PC-9 (cell line): ENCODE measurements at regions not wholly inside any gene's neighbourhood (a gene's known extent, or its start where the extent isn't known, plus 50 kb on each side); places are given as distances from the start of the nearest gene placed in this dataset.

Experiments
- BruUV-seq: library from RNA; stranded (reverse); fragments of 400-500 nt; replicated peaks from 2 replicates; lab custom pipeline; 2021; lab: Mats Ljungman, UMichigan
- CTCF ChIA-PET: fragments of 300-600 bp; sonication (Branson Sonifier 250); formaldehyde crosslinking; loops from one replicate; lab custom pipeline; 2022; ENCODE audit warnings: antibody characterized with exemption; lab: Charles Lee
- POLR2A ChIA-PET: fragments of 300-600 bp; sonication (Branson Sonifier 250); formaldehyde crosslinking; loops from one replicate; lab custom pipeline; 2022; ENCODE audit warnings: antibody characterized with exemption; ENCODE audit not compliant: unreplicated experiment; lab: Charles Lee
- DNase-seq, 2 experiments: peaks; one replicate each; pipeline versions ENCODE4 v3.0.0 to v3.0.0-alpha.2; 2015 to 2022; ENCODE audit warnings: mixed read lengths in 1 of 2
- H2AFZ ChIP-seq: fragments of 200-600 bp; sonication (generic); 2 replicates; pipeline ENCODE4 v1.8.1; 2017; ENCODE audit warnings: antibody characterized with exemption
- H3F3A ChIP-seq: fragments of 200-600 bp; sonication (generic); 2 replicates; pipeline ENCODE4 v1.8.1; 2017; ENCODE audit warnings: antibody characterized with exemption, mild to moderate bottlenecking, low read depth; ENCODE audit not compliant: insufficient read depth
- H3K27ac ChIP-seq: fragments of 200-600 bp; sonication (generic); 2 replicates; pipeline ENCODE4 v1.6.1; 2016; ENCODE audit warnings: mixed run types
- H3K27me3 ChIP-seq: fragments of 200-600 bp; sonication (generic); 2 replicates; pipeline ENCODE4 v1.6.1; 2016; ENCODE audit warnings: low read depth, mixed run types; ENCODE audit not compliant: insufficient read depth
- H3K36me3 ChIP-seq: fragments of 200-600 bp; sonication (generic); 2 replicates; pipeline ENCODE4 v1.6.1; 2016; ENCODE audit warnings: low read depth, mixed run types
- H3K4me1 ChIP-seq: fragments of 200-600 bp; sonication (generic); replicated peaks from 2 replicates; pipeline ENCODE4 v1.6.1; 2016; ENCODE audit warnings: mixed run types; ENCODE audit not compliant: insufficient read depth
- H3K4me2 ChIP-seq: fragments of 200-600 bp; sonication (generic); 2 replicates; pipeline ENCODE4 v1.6.1; 2017; ENCODE audit warnings: mixed run types
- H3K4me3 ChIP-seq: fragments of 200-600 bp; sonication (generic); 2 replicates; pipeline ENCODE4 v1.6.1; 2016; ENCODE audit warnings: mixed run types
- H3K79me2 ChIP-seq: fragments of 200-600 bp; sonication (generic); 2 replicates; pipeline ENCODE4 v1.6.1; 2017; ENCODE audit warnings: low read depth, mixed run types
- H3K9me2 ChIP-seq: fragments of 200-600 bp; sonication (generic); 2 replicates; pipeline ENCODE4 v1.8.1; 2017; ENCODE audit warnings: mild to moderate bottlenecking; ENCODE audit not compliant: insufficient read depth
- H3K9me3 ChIP-seq: fragments of 200-600 bp; sonication (generic); 2 replicates; pipeline ENCODE4 v1.8.1; 2016; ENCODE audit warnings: low read depth; ENCODE audit not compliant: insufficient read depth
- H4K20me1 ChIP-seq: fragments of 200-600 bp; sonication (generic); 2 replicates; pipeline ENCODE4 v1.8.1; 2017; ENCODE audit not compliant: insufficient read depth
- CTCF ChIP-seq: fragments of 200-600 bp; sonication (generic); conservative IDR thresholded peaks from 2 replicates; pipeline ENCODE4 v1.6.1; 2017; ENCODE audit warnings: mixed run types, antibody characterized with exemption, mild to moderate bottlenecking, moderate library complexity
- EZH2 ChIP-seq: fragments of 200-600 bp; sonication (generic); IDR thresholded peaks from 2 replicates; pipeline ENCODE4 v1.8.0; 2017; ENCODE audit warnings: antibody characterized with exemption, low read depth
- intact Hi-C: fragments of 100-400 bp; cut with micrococcal nuclease; formaldehyde crosslinking; loops from one replicate; pipeline ENCODE4 v1.10.0; 2022; ENCODE audit not compliant: unreplicated experiment

- H3K27ac ChIP-seq: no peak overlapping the region
Measured at GRCh38 chr9:81874250-81874649, 54.0 kb upstream of the SPATA31D4 start.

GRCh38 chr9:81874931-81875330 is 53.3 kb upstream of the SPATA31D4 start:
- DNase-seq: no peak
- POLR2A ChIA-PET: no interaction called here
- Histone ChIP-seq H3K4me3 (no peak overlapping the region), H3K9me3 (no peaks in the 10 kb centered on the region), H3K4me2 (no peak overlapping the region), H3F3A (no peaks in the 10 kb centered on the region), H3K27ac (no peak overlapping the region), H3K36me3 (no peaks in the 10 kb centered on the region), H3K79me2 (no peaks in the 10 kb centered on the region), H3K9me2 (no peaks in the 10 kb centered on the region), H4K20me1 (no peaks in the 10 kb centered on the region), H3K27me3 (no peaks in the 10 kb centered on the region), H2AFZ (no peak overlapping the region), H3K4me1 (peaks cover 7% of the 10 kb centered on the region; the same call in 1 of the 2 replicates)
- TF ChIP-seq EZH2 (no peak), CTCF (no peak)
- no TSS peak for BruUV-seq
- intact Hi-C loops: no loop called here
- CTCF ChIA-PET: interaction anchor here (0.5 kb wide), 1 partner anchor 24 kb away, joined by 4 read pairs; no protein-coding TSS in a partner anchor

More at GRCh38 chr9:81874250-81874649, 54.0 kb upstream of the SPATA31D4 start:
- no TSS peak for BruUV-seq
- intact Hi-C loops: no loop called here
- Histone ChIP-seq H3K79me2 (no peaks in the 10 kb centered on the region), H3K9me3 (no peaks in the 10 kb centered on the region), H3F3A (no peaks in the 10 kb centered on the region), H3K4me3 (no peak overlapping the region), H4K20me1 (no peaks in the 10 kb centered on the region), H3K4me2 (no peak overlapping the region), H2AFZ (no peak overlapping the region), H3K9me2 (no peaks in the 10 kb centered on the region), H3K36me3 (no peaks in the 10 kb centered on the region), H3K27me3 (no peaks in the 10 kb centered on the region), H3K4me1 (peaks cover 7% of the 10 kb centered on the region; the same call in 1 of the 2 replicates)
- ChIA-PET POLR2A (no interaction called here), CTCF (no interaction called here)
- no peak for TF ChIP-seq EZH2
- no peak for TF ChIP-seq CTCF
- no peak for DNase-seq

GRCh38 chr9:81877047-81877446 is 51.2 kb upstream of the SPATA31D4 start:
- no peaks in the 10 kb centered on the region for H3K27me3 ChIP-seq
- ChIA-PET CTCF (no interaction called here), POLR2A (no interaction called here)
- no peaks in the 10 kb centered on the region for H3K79me2 ChIP-seq
- no peaks in the 10 kb centered on the region for H4K20me1 ChIP-seq
- no peaks in the 10 kb centered on the region for H3K36me3 ChIP-seq
- H3K4me1 ChIP-seq: no peaks in the 10 kb centered on the region
- no peak overlapping the region for H3K4me3 ChIP-seq
- peak in 1 of 2 experiments; percentile 7 for DNase-seq
- intact Hi-C loops: no loop called here
- no peak overlapping the region for H3K4me2 ChIP-seq
- H2AFZ ChIP-seq: no peak overlapping the region
- no TSS peak for BruUV-seq
- no peak for TF ChIP-seq CTCF
- TF ChIP-seq EZH2: no peak
- no peaks in the 10 kb centered on the region for H3K9me2 ChIP-seq
- H3K9me3 ChIP-seq: no peaks in the 10 kb centered on the region
- no peak overlapping the region for H3K27ac ChIP-seq
- no peaks in the 10 kb centered on the region for H3F3A ChIP-seq
